HG03039 (cell line): ENCODE measurements at regions not wholly inside any gene's neighbourhood (a gene's known extent, or its start where the extent isn't known, plus 50 kb on each side); places are given as distances from the start of the nearest gene placed in this dataset.

Source experiments
- ATAC-seq: cut with Tn5 transposase; IDR thresholded peaks from one replicate; pipeline ENCODE4 v1.9.1; 2021; ENCODE audit warnings: mild to moderate bottlenecking, moderate library complexity; ENCODE audit not compliant: unreplicated experiment

DNA sequence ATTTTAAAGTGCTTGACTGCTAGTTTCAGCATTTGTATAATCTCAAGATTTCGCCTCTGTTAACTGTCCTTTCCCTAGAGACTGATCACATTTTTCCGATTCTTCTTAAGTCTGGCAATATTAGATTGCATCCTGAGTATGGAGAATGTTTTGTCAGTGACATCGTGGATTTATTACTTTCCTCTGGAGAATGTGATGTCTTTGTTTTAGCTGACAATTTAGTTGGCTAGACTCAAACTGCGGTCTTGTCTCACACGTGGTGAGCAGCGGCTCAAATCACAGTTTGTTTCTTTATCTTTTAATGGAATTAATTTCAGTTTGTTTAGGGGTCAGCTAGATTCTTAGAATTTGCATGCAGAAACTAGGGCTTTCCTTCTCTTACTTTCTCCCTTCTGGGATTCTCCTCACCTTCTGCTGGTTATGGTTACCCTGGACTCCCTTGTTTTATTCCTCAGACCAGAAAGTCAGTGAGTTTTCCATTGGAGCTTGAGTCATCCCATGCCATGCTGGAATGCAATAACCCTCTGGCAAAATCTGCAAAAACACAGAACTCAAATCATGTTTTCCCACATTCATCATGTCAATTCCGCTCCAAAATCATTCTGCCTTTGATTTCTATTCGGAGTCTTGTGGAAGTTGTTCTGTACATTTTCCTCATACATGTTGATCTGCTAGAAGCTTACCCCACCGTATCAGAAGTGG is 327.2 kb upstream of the TRIB2 start:
- no peak for ATAC-seq

GRCh38 chr2:12391116-12391515 is 325.6 kb upstream of the TRIB2 start:
- ATAC-seq, result no peak

GRCh38 chr2:12396699-12397098 is 320.0 kb upstream of the TRIB2 start:
- ATAC-seq, result no peak

DNA sequence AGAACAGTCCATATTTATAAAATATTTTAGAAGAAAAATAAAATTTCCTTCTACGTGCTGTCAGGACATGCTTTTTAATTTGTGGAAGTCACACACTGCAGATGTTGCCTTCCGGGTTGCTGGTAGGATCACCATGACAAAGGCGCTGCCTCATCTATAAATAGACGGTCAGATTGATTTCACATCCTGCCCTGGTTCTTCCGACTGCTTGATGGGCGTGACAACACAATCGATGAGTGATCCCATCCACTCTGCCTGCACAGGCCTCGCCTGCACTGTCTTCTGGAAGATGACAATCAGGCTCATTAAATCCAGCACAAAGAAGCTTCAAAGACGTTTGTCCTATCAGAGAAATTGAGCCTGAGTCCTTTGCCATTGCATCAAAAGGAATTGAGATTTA is 318.9 kb upstream of the TRIB2 start:
- no peak for ATAC-seq

DNA sequence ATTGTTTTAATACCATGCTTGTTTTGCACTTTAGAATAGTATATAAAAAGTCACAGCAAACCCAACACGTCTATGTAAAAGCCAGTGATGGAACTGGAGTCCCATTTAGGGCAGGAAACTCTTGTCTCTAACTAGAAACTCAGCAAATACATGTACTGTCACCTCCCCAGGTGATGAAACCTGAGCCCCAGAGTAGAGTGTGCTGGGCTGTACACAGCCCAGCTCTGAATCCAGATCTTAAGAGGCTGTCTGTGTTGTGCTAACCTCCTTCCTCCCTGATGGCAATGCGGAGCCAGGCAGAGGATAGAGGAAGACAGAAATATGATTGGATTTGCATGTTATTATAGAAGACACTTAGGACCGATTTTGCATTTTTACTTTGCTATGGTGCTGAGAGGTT is 317.5 kb upstream of the TRIB2 start:
- ATAC-seq, result no peak

DNA sequence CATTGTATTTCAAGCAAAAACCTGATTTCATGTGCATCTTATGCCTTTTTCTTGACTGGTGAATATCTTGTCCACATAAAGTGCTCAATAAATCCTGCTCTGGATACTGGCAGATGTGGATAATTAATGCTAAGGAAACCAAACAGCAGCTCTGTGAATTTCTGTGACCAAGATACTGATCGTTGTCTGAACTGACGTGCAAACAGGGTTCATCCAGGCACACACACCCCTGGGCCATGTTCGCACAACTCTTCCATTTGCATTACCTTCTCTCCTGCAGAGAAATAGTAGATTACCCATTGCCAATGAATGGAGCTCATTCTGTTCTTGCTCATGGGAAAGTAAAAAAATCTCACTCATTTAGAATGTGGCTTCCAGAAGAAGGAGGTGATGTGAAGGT is 316.2 kb upstream of the TRIB2 start:
- no peak for ATAC-seq

- ATAC-seq, result no peak
These were observed 314.1 kb upstream of the TRIB2 start for GRCh38 chr2:12402440-12403139.

- no peak for ATAC-seq
These were observed 312.2 kb upstream of the TRIB2 start for GRCh38 chr2:12404497-12404896.

- ATAC-seq, result no peak
These were observed 309.6 kb upstream of the TRIB2 start for GRCh38 chr2:12407160-12407559.

DNA sequence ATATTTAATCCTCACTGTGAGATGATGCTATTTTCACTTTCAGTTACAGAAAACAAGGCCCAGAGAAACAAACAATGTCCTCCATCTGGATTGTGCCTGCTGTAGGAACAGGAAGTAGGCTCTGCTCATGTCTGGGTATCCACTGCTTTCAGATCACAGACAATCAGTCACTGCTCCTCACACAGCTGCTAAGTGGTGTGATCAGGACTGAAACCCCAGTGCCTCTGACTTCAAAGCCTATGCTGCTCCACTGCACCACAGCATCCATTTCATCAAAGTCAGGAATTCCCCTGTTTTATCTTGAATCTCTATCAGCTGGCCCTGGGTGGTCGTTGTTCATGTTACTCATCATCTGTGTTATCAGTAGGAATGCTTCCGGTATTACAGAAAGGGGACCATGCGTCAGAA is 303.8 kb upstream of the TRIB2 start:
- peak; percentile 90 for ATAC-seq

DNA sequence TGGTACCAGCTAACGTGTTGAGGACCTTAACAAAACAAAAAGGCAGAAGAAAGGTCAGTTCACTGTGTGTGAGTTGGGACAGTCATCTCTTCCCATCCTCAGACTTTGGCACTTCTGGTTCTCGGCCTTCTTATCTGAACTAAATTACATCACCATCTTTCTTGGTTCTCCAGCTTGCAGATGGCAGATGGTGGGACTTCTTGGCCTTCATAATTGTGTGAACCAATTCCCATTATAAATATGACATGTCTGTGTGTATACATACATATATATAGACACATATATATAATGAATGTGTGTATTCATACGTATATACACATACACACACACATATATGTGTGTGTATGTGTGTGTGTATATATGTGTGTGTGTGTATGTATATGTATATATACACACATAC is 301.2 kb upstream of the TRIB2 start:
- no peak for ATAC-seq

GRCh38 chr2:12416600-12416999 is 300.1 kb upstream of the TRIB2 start:
- no peak for ATAC-seq

GRCh38 chr2:12417786-12418185 is 298.9 kb upstream of the TRIB2 start:
- no peak for ATAC-seq

- ATAC-seq, result no peak
These were observed 296.9 kb upstream of the TRIB2 start for GRCh38 chr2:12419803-12420202.

- ATAC-seq, result no peak
These were observed 295.7 kb upstream of the TRIB2 start for GRCh38 chr2:12421046-12421445.

DNA sequence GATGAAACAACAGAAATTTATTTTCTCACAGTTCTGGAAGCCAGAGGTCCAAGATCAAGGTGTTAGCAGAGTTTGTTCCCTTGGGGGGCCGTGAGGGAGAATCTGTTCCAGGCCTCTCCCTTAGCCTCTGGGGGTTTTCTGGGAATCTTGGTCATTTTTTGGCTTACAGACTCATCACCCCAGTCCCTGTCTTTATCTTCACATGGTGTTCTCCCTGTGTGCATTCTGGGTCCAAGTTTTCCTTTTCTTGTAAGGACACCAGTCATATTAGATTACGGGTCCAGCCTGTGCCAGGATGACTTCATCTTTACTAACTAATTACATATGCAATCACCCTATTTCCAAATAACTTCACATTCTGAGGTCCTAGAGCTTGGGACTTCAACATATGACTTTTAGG is 292.5 kb upstream of the TRIB2 start:
- ATAC-seq, result no peak

GRCh38 chr2:12424809-12425208 is 291.9 kb upstream of the TRIB2 start:
- no peak for ATAC-seq

DNA sequence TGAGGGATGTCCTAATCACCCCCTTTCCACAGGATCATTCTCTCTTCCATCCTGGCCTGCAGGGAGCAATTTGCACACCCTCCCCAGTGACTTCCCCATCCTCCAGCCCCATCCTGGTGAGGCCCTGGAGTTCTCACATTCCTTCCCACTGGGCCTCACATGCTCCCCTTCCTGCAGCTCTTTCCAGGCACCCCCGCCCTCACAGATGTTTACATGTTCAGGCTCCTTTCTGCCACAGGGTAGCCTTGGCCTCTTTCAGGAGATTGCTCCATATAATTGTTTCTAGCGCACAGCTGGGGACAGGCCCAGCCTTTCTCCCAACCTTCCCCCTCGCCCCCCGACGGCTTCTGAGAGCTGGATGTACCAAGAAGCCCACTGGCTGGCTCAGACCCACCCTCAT is 288.4 kb upstream of the TRIB2 start:
- ATAC-seq, result no peak

- ATAC-seq, result no peak
These were observed 287.9 kb upstream of the TRIB2 start for GRCh38 chr2:12428786-12429185.

GRCh38 chr2:12429779-12430406 is 286.8 kb upstream of the TRIB2 start:
- no peak for ATAC-seq

DNA sequence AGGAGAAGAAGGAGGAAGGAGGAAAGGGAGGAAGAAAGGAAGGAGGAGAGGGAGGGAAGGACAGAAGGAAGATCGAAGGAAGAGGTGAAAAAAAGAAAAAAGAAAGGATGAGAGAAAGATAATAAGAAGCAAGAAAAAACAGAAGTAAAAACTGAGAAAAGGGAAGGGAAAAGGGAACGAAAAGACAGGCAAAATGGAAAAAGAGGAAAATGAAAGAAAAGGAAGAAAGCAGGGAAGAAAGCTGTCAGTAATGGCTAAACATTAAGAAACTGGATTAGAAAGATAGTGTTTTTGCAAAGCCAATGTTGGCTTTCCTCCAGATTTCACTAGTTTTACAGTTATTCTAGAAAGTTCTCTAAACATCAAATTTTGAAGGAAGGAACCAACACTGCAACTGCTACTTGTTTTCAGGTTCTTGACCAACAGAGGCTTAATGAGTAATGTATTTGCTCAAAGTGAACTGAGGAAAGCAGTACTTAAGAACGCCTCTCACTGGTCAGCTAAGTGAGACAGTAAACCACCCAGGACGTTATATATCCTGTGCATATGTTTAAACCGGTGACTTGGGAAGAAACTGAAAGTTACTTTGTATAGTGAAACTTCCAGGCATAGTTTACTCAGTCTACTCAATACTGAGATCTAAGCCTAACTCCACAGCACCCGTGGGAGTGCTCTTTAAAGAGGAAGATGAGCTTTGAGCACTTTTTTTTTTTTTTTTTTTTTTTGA is 286.2 kb upstream of the TRIB2 start:
- peak; percentile 96 for ATAC-seq
